ENCODE measurements at regions not wholly inside any gene's neighbourhood (a gene's known extent, or its start where the extent isn't known, plus 50 kb on each side); places are given as distances from the start of the nearest gene placed in this dataset.

- TF ChIP-seq E2F1 (CRISPR knock-in tag; IDR thresholded peaks at IDR 0.05) (no peak), HCFC1 (IDR thresholded peaks at IDR 0.05; ENCODE audit: low read depth, low read length) (no peak), FOS (IDR thresholded peaks at IDR 0.05; ENCODE audit: extremely low read depth, insufficient read length) (no peak), ZNF24 (IDR thresholded peaks at IDR 0.05) (no peak), SP2 (IDR thresholded peaks at IDR 0.05; ENCODE audit: extremely low read depth, low read depth, low read length, poor library complexity, severe bottlenecking) (no peak)
- no peak overlapping the region for H3K4me2 ChIP-seq (ENCODE audit: insufficient read depth, low read length)
- ChIA-PET POLR2A (no interaction called here), CTCF (ENCODE audit: low intra/inter-chr PET ratio) (no interaction called here)
- H4K20me1 ChIP-seq (replicated peaks; ENCODE audit: control insufficient read depth, insufficient read depth, low read length): no peaks in the 10 kb centered on the region
- H3K4me1 ChIP-seq (replicated peaks in 1 of 2; ENCODE audit: control insufficient read depth in 2 of 2, insufficient read depth in 2 of 2, low read length in 2 of 2): no peaks in the 10 kb centered on the region
- H3K79me2 ChIP-seq (ENCODE audit: control insufficient read depth, insufficient read depth, low read length): no peaks in the 10 kb centered on the region
- no peak overlapping the region for H3K4me3 ChIP-seq
- in situ Hi-C loops (cut with MboI) (no loop called here), intact Hi-C loops (cut with micrococcal nuclease) (no loop called here)
- no peaks in the 10 kb centered on the region for H3K9me1 ChIP-seq (ENCODE audit: control insufficient read depth, insufficient read depth, low read length)
- DNase-seq (ENCODE audit: extremely low read depth in 1 of 4, low spot score in 3 of 4): no peak
- no peaks in the 10 kb centered on the region; the same call in 1 of the 2 replicates for H3K9me3 ChIP-seq (replicated peaks; ENCODE audit: control insufficient read depth, insufficient read depth, low read depth, low read length)
- H3K27ac ChIP-seq (ENCODE audit: extremely low read depth, low read depth, low read length): no peak overlapping the region
- no peak for ATAC-seq
- BruUV-seq (replicated peaks): no TSS peak
- H3K27me3 ChIP-seq (ENCODE audit: control insufficient read depth in 2 of 2, insufficient read depth in 2 of 2, low read length in 2 of 2): no peaks in the 10 kb centered on the region
- 0% methylated on average over 3 of the region's 3 CpGs for WGBS (ENCODE audit: insufficient coverage, low coverage, missing lambda C conversion rate)
- H3K36me3 ChIP-seq (ENCODE audit: control insufficient read depth, insufficient read depth, low read length): no peaks in the 10 kb centered on the region
- H2AFZ ChIP-seq (ENCODE audit: low read depth, low read length): no peak overlapping the region
- FAIRE-seq: no peak
- H3K9ac ChIP-seq (ENCODE audit: insufficient read depth in 1 of 2, low read depth in 2 of 2, low read length in 2 of 2): no peak overlapping the region
Measured at GRCh38 chr15:97623091-97623661, 337.3 kb upstream of the ARRDC4 start.

GRCh38 chr15:97627634-97628033 lies 332.9 kb upstream of the ARRDC4 start:
- H3K4me3 ChIP-seq: no peak overlapping the region
- no peak overlapping the region for H3K9ac ChIP-seq (ENCODE audit: insufficient read depth in 1 of 2, low read depth in 2 of 2, low read length in 2 of 2)
- no peak overlapping the region for H3K27ac ChIP-seq (ENCODE audit: extremely low read depth, low read depth, low read length)
- no peak overlapping the region for H3K4me2 ChIP-seq (ENCODE audit: insufficient read depth, low read length)
- BruUV-seq (replicated peaks): no TSS peak
- no peaks in the 10 kb centered on the region for H3K4me1 ChIP-seq (replicated peaks in 1 of 2; ENCODE audit: control insufficient read depth in 2 of 2, insufficient read depth in 2 of 2, low read length in 2 of 2)
- no peaks in the 10 kb centered on the region; the same call in 1 of the 2 replicates for H3K9me3 ChIP-seq (replicated peaks; ENCODE audit: control insufficient read depth, insufficient read depth, low read depth, low read length)
- in situ Hi-C loops (cut with MboI) (no loop called here), intact Hi-C loops (cut with micrococcal nuclease) (no loop called here)
- 0% methylated on average over 1 of the region's 1 CpG for WGBS (ENCODE audit: insufficient coverage, low coverage, missing lambda C conversion rate)
- H3K9me1 ChIP-seq (ENCODE audit: control insufficient read depth, insufficient read depth, low read length): no peaks in the 10 kb centered on the region
- DNase-seq (ENCODE audit: extremely low read depth in 1 of 4, low spot score in 3 of 4) (no peak), FAIRE-seq (no peak), ATAC-seq (no peak)
- no peaks in the 10 kb centered on the region for H3K27me3 ChIP-seq (ENCODE audit: control insufficient read depth in 2 of 2, insufficient read depth in 2 of 2, low read length in 2 of 2)
- POLR2A ChIA-PET: no interaction called here
- H3K79me2 ChIP-seq (ENCODE audit: control insufficient read depth, insufficient read depth, low read length): no peaks in the 10 kb centered on the region
- TF ChIP-seq C11orf30 (IDR thresholded peaks at IDR 0.05; ENCODE audit: low read depth) (peak; percentile 28; the same call in 1 of the 2 replicates), FUS (optimal IDR thresholded peaks at IDR 0.05; ENCODE audit: low read depth, low read length) (no peak)
- no peak overlapping the region for H2AFZ ChIP-seq (ENCODE audit: low read depth, low read length)
- H4K20me1 ChIP-seq (replicated peaks; ENCODE audit: control insufficient read depth, insufficient read depth, low read length): no peaks in the 10 kb centered on the region
- no peaks in the 10 kb centered on the region for H3K36me3 ChIP-seq (ENCODE audit: control insufficient read depth, insufficient read depth, low read length)
- CTCF ChIA-PET (ENCODE audit: low intra/inter-chr PET ratio): no interaction called here

Measured in K562 (cell line).